Lower lobe of right lung (tissue), 2 donors: ENCODE measurements at regions not wholly inside any gene's neighbourhood (a gene's known extent, or its start where the extent isn't known, plus 50 kb on each side); places are given as distances from the start of the nearest gene placed in this dataset.

Experiments
- ATAC-seq, 2 donors: fragments of 200-7000 bp; cut with Tn5 transposase; one replicate each; pipeline ENCODE4 v1.9.1; 2020 to 2022; ENCODE audit warnings: mild to moderate bottlenecking in 2 of 2, moderate library complexity in 2 of 2
- DNase-seq: peaks from one replicate; pipeline ENCODE4 v3.0.0-alpha.2; 2020
- H3K27ac ChIP-seq: fragments of 200-600 bp; one replicate; pipeline ENCODE4 v1.8.0; 2022
- H3K27me3 ChIP-seq: fragments of 200-600 bp; one replicate; pipeline ENCODE4 v1.8.0; 2022; ENCODE audit warnings: low read depth
- H3K36me3 ChIP-seq: fragments of 200-600 bp; one replicate; pipeline ENCODE4 v1.8.0; 2022; ENCODE audit warnings: mild to moderate bottlenecking
- H3K4me1 ChIP-seq: fragments of 200-600 bp; one replicate; pipeline ENCODE4 v1.8.0; 2022
- H3K4me3 ChIP-seq: fragments of 200-600 bp; one replicate; pipeline ENCODE4 v1.8.0; 2022; ENCODE audit warnings: mild to moderate bottlenecking
- H3K9me3 ChIP-seq: fragments of 200-600 bp; one replicate; pipeline ENCODE4 v1.8.0; 2022
- CTCF ChIP-seq: fragments of 200-600 bp; IDR thresholded peaks from one replicate; pipeline ENCODE4 v1.8.0; 2022; ENCODE audit warnings: antibody characterized with exemption, mild to moderate bottlenecking
- intact Hi-C: fragments of 100-400 bp; cut with DNase I; formaldehyde crosslinking; loops from one replicate; pipeline ENCODE4 v1.11.0; 2022
- donor health status: DM: no; HTN: yes; CAD: no; lungs with severe emphysema.

- no peaks in the 10 kb centered on the region for H3K9me3 ChIP-seq
- DNase-seq (no peak), ATAC-seq (no peak)
- no peak for TF ChIP-seq CTCF
- no peaks in the 10 kb centered on the region for H3K4me1 ChIP-seq
- intact Hi-C loops: no loop called here
- H3K27me3 ChIP-seq: no peaks in the 10 kb centered on the region
- H3K27ac ChIP-seq: no peak overlapping the region
- H3K4me3 ChIP-seq: no peak overlapping the region
- H3K36me3 ChIP-seq: no peaks in the 10 kb centered on the region
These were observed 92.3 kb downstream of the GC start for GRCh38 chr4:71691416-71692073.

- intact Hi-C loops: no loop called here
- Histone ChIP-seq H3K36me3 (no peaks in the 10 kb centered on the region), H3K27ac (no peak overlapping the region), H3K9me3 (no peaks in the 10 kb centered on the region), H3K4me1 (no peaks in the 10 kb centered on the region), H3K27me3 (no peaks in the 10 kb centered on the region), H3K4me3 (no peak overlapping the region)
- DNase-seq (no peak), ATAC-seq (no peak)
- TF ChIP-seq CTCF: no peak
These were observed 94.1 kb downstream of the GC start for GRCh38 chr4:71689822-71690221.

- intact Hi-C loops: no loop called here
- H3K4me3 ChIP-seq: no peak overlapping the region
- no peak for TF ChIP-seq CTCF
- H3K36me3 ChIP-seq: no peaks in the 10 kb centered on the region
- H3K27me3 ChIP-seq: no peaks in the 10 kb centered on the region
- no peaks in the 10 kb centered on the region for H3K9me3 ChIP-seq
- no peaks in the 10 kb centered on the region for H3K4me1 ChIP-seq
- no peak overlapping the region for H3K27ac ChIP-seq
- ATAC-seq (no peak), DNase-seq (no peak)
These were observed 96.8 kb downstream of the GC start for GRCh38 chr4:71687056-71687455.

GRCh38 chr4:71685975-71686374 lies 97.9 kb downstream of the GC start:
- H3K27ac ChIP-seq: no peak overlapping the region
- H3K27me3 ChIP-seq: no peaks in the 10 kb centered on the region
- no peak overlapping the region for H3K4me3 ChIP-seq
- no peaks in the 10 kb centered on the region for H3K9me3 ChIP-seq
- ATAC-seq (no peak), DNase-seq (no peak)
- H3K36me3 ChIP-seq: no peaks in the 10 kb centered on the region
- intact Hi-C loops: no loop called here
- TF ChIP-seq CTCF: no peak
- no peaks in the 10 kb centered on the region for H3K4me1 ChIP-seq

GRCh38 chr4:71683309-71683708 lies 100.6 kb downstream of the GC start:
- H3K4me1 ChIP-seq: no peaks in the 10 kb centered on the region
- H3K36me3 ChIP-seq: no peaks in the 10 kb centered on the region
- ATAC-seq: no peak
- no peaks in the 10 kb centered on the region for H3K27me3 ChIP-seq
- no peak for TF ChIP-seq CTCF
- no peak overlapping the region for H3K4me3 ChIP-seq
- no peaks in the 10 kb centered on the region for H3K9me3 ChIP-seq
- DNase-seq: no peak
- no peak overlapping the region for H3K27ac ChIP-seq
- intact Hi-C loops: no loop called here
